ENCODE measurements at regions not wholly inside any gene's neighbourhood (a gene's known extent, or its start where the extent isn't known, plus 50 kb on each side); places are given as distances from the start of the nearest gene placed in this dataset.

- intact Hi-C loops (cut with DNase I) = no loop called here
- peaks cover 0 to 4% (median 0%) of the 10 kb centered on the region in 3 donors for H3K4me1 ChIP-seq
- H3K4me3 ChIP-seq = peak overlapping the region in 1 of 4 donors; percentile 80
- no peaks in the 10 kb centered on the region for H3K9me3 ChIP-seq
- no peaks in the 10 kb centered on the region for H3K27me3 ChIP-seq
- ATAC-seq = no peak
- no peaks in the 10 kb centered on the region for H3K36me3 ChIP-seq
- no peak for TF ChIP-seq CTCF (IDR thresholded peaks at IDR 0.05)
- H3K27ac ChIP-seq = peak overlapping the region in 1 of 4 donors; percentile 94
- WGBS, 2 donors = 78 to 96% methylated on average over 1 of the region's 1 CpG
- DNase-seq = no peak
- no peak for FAIRE-seq
Measured at GRCh38 chr7:25953859-25954258, 198.1 kb upstream of the NFE2L3 start.

GRCh38 chr7:25954395-25954794 lies 197.6 kb upstream of the NFE2L3 start:
- H3K4me1 ChIP-seq = peaks cover 0 to 4% (median 4%) of the 10 kb centered on the region in 3 donors
- 99 to 100% methylated on average over 3 of the region's 3 CpGs for WGBS, 2 donors
- intact Hi-C loops (cut with DNase I) = no loop called here
- no peak for TF ChIP-seq CTCF (IDR thresholded peaks at IDR 0.05)
- H3K27ac ChIP-seq = no peak overlapping the region
- no peaks in the 10 kb centered on the region for H3K27me3 ChIP-seq
- no peak for FAIRE-seq
- no peak for DNase-seq
- no peak overlapping the region for H3K4me3 ChIP-seq
- H3K36me3 ChIP-seq = no peaks in the 10 kb centered on the region
- H3K9me3 ChIP-seq = no peaks in the 10 kb centered on the region
- no peak for ATAC-seq

GRCh38 chr7:25959168-25959734 lies 192.7 kb upstream of the NFE2L3 start:
- no peaks in the 10 kb centered on the region for H3K9me3 ChIP-seq
- FAIRE-seq = no peak
- H3K4me3 ChIP-seq = no peak overlapping the region
- H3K27ac ChIP-seq = peak overlapping the region in 2 of 4 donors; percentile 49 to 62
- DNase-seq = no peak
- WGBS, 2 donors = 17 to 18% methylated on average over 5 of the region's 5 CpGs
- H3K36me3 ChIP-seq = no peaks in the 10 kb centered on the region
- H3K4me1 ChIP-seq = peaks cover 11 to 31% (median 17%) of the 10 kb centered on the region in 3 donors
- peak in 2 of 4 donors; percentile 39 to 56 for ATAC-seq
- no peak for TF ChIP-seq CTCF (IDR thresholded peaks at IDR 0.05)
- intact Hi-C loops (cut with DNase I) = no loop called here
- H3K27me3 ChIP-seq = no peaks in the 10 kb centered on the region

- Histone ChIP-seq H3K4me1 (peaks cover 27 to 47% (median 29%) of the 10 kb centered on the region in 3 donors), H3K9me3 (no peaks in the 10 kb centered on the region), H3K27ac (peak overlapping the region in 3 of 4 donors; percentile 34 to 77 (median 75)), H3K27me3 (no peaks in the 10 kb centered on the region), H3K36me3 (no peaks in the 10 kb centered on the region), H3K4me3 (peak overlapping the region in 1 of 4 donors; percentile 22)
- peak; percentile 73 to 82 (median 76) for ATAC-seq
- peak in 4 of 6 donors; percentile 50 to 77 (median 72) for DNase-seq
- WGBS, 2 donors = 23 to 29% methylated on average over 3 of the region's 3 CpGs
- intact Hi-C loops (cut with DNase I) = no loop called here
- FAIRE-seq = no peak
- TF ChIP-seq CTCF (IDR thresholded peaks at IDR 0.05) = no peak
Measured at GRCh38 chr7:25963733-25964132, 188.3 kb upstream of the NFE2L3 start.

GRCh38 chr7:25964483-25964991 lies 187.5 kb upstream of the NFE2L3 start:
- 12 to 18% methylated on average over 6 of the region's 6 CpGs for WGBS, 2 donors
- TF ChIP-seq CTCF (IDR thresholded peaks at IDR 0.05) = no peak
- H3K27ac ChIP-seq = peak overlapping the region; percentile 23 to 77 (median 54)
- DNase-seq = peak in 3 of 6 donors; percentile 36 to 62 (median 57)
- no peaks in the 10 kb centered on the region for H3K36me3 ChIP-seq
- H3K27me3 ChIP-seq = no peaks in the 10 kb centered on the region
- peaks cover 27 to 42% (median 29%) of the 10 kb centered on the region in 3 donors for H3K4me1 ChIP-seq
- intact Hi-C loops (cut with DNase I) = no loop called here
- peak; percentile 74 to 86 (median 82) for ATAC-seq
- FAIRE-seq = no peak
- H3K4me3 ChIP-seq = peak overlapping the region in 1 of 4 donors; percentile 22
- H3K9me3 ChIP-seq = no peaks in the 10 kb centered on the region
